ENCODE measurements at regions not wholly inside any gene's neighbourhood (a gene's known extent, or its start where the extent isn't known, plus 50 kb on each side); places are given as distances from the start of the nearest gene placed in this dataset.

GRCh38 chr17:77286641-77287431 is 146.1 kb downstream of the SEC14L1 start (continued):
- TF ChIP-seq ZNF468 (CRISPR knock-in tag; IDR thresholded peaks at IDR 0.05) (no peak), ZNF563 (CRISPR knock-in tag; IDR thresholded peaks at IDR 0.05) (peak; percentile 69; the same call in 1 of the 2 replicates), NFKB2 (CRISPR knock-in tag; IDR thresholded peaks at IDR 0.05; ENCODE audit: borderline replicate concordance) (peak; percentile 77; the same call in 1 of the 2 replicates), DR1 (CRISPR knock-in tag; IDR thresholded peaks at IDR 0.05) (0 out of 2 replicates have a peak, but pooled peaks have one; percentile 51), MYC (CRISPR knock-in tag; IDR thresholded peaks at IDR 0.05; ENCODE audit: borderline replicate concordance) (peak; percentile 97), ZNF776 (CRISPR knock-in tag; IDR thresholded peaks at IDR 0.05) (peak; percentile 19; the same call in 1 of the 2 replicates), SP1 (IDR thresholded peaks at IDR 0.05) (no peak), SP1 (CRISPR knock-in tag; IDR thresholded peaks at IDR 0.05) (peak; percentile 69; the same call in 1 of the 2 replicates), ZNF839 (CRISPR knock-in tag; IDR thresholded peaks at IDR 0.05; ENCODE audit: borderline replicate concordance) (peak; percentile 43; the same call in 1 of the 2 replicates), SALL2 (CRISPR knock-in tag; IDR thresholded peaks at IDR 0.05) (peak; percentile 91), ZNF180 (CRISPR knock-in tag; IDR thresholded peaks at IDR 0.05; ENCODE audit: borderline replicate concordance, low read depth) (no peak), NRL (CRISPR knock-in tag; IDR thresholded peaks at IDR 0.05; ENCODE audit: borderline replicate concordance) (no peak), SIN3B (IDR thresholded peaks at IDR 0.05; ENCODE audit: low read length) (no peak), ZNF20 (CRISPR knock-in tag; IDR thresholded peaks at IDR 0.05) (no peak), KDM5A (IDR thresholded peaks at IDR 0.05; ENCODE audit: borderline replicate concordance, low read length) (no peak), ZBTB38 (CRISPR knock-in tag; IDR thresholded peaks at IDR 0.05) (peak; percentile 95), MAF1 (CRISPR knock-in tag; IDR thresholded peaks at IDR 0.05; ENCODE audit: borderline replicate concordance) (peak; percentile 57; the same call in 1 of the 2 replicates), MNT (IDR thresholded peaks at IDR 0.05) (peak; percentile 86), ZNF446 (CRISPR knock-in tag; IDR thresholded peaks at IDR 0.05) (no peak), PHF20 (CRISPR knock-in tag; IDR thresholded peaks at IDR 0.05) (peak; percentile 70; the same call in 1 of the 2 replicates), ZNF567 (CRISPR knock-in tag; IDR thresholded peaks at IDR 0.05; ENCODE audit: borderline replicate concordance) (no peak; the same call in 1 of the 2 replicates), KDM5B (CRISPR knock-in tag; IDR thresholded peaks at IDR 0.05; ENCODE audit: borderline replicate concordance) (peak; percentile 42), ETV5 (CRISPR knock-in tag; IDR thresholded peaks at IDR 0.05; ENCODE audit: borderline replicate concordance) (peak; percentile 100), EP300 (IDR thresholded peaks at IDR 0.05; ENCODE audit: low read depth in 2 of 2, low read length in 2 of 2) (peak; percentile 96 to 99), EP300 (CRISPR knock-in tag; IDR thresholded peaks at IDR 0.05; ENCODE audit: borderline replicate concordance) (peak; percentile 98), STAT5B (CRISPR knock-in tag; IDR thresholded peaks at IDR 0.05) (no peak), NR3C1 (CRISPR knock-in tag; IDR thresholded peaks at IDR 0.05) (no peak), ZC3H4 (CRISPR knock-in tag; IDR thresholded peaks at IDR 0.05; ENCODE audit: borderline replicate concordance) (peak; percentile 6; the same call in 1 of the 2 replicates), STAG1 (CRISPR knock-in tag; IDR thresholded peaks at IDR 0.05) (peak; percentile 15; the same call in 1 of the 2 replicates), HDAC2 (CRISPR knock-in tag; IDR thresholded peaks at IDR 0.05) (peak; percentile 99)

Data from HepG2 (cell line).